ENCODE measurements at regions not wholly inside any gene's neighbourhood (a gene's known extent, or its start where the extent isn't known, plus 50 kb on each side); places are given as distances from the start of the nearest gene placed in this dataset.

DNA sequence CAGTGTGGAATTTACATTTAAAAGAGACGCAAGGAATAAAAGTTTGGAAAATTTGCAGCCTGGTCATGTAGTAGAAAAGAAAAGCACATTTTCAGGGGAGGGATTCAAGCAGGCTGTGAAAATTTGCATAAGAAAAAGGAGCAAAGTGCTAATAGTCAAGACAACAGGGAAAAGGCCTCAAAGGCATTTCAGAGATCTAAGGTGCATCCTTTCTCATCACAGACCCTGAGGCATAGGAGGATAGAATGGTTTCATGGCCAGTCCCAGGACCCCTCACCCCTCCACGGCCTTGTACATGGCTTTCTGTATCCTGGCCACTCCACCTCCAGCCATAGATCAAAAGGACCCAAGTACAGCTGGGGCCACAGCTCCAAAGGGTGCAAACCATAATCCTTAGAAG lies 380.5 kb upstream of the BRINP3 start:
- TF ChIP-seq, protein P1, sequence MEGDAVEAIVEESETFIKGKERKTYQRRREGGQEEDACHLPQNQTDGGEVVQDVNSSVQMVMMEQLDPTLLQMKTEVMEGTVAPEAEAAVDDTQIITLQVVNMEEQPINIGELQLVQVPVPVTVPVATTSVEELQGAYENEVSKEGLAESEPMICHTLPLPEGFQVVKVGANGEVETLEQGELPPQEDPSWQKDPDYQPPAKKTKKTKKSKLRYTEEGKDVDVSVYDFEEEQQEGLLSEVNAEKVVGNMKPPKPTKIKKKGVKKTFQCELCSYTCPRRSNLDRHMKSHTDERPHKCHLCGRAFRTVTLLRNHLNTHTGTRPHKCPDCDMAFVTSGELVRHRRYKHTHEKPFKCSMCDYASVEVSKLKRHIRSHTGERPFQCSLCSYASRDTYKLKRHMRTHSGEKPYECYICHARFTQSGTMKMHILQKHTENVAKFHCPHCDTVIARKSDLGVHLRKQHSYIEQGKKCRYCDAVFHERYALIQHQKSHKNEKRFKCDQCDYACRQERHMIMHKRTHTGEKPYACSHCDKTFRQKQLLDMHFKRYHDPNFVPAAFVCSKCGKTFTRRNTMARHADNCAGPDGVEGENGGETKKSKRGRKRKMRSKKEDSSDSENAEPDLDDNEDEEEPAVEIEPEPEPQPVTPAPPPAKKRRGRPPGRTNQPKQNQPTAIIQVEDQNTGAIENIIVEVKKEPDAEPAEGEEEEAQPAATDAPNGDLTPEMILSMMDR (optimal IDR thresholded peaks at IDR 0.05 in 1 of 3, IDR thresholded peaks at IDR 0.05 in 1 of 3, conservative IDR thresholded peaks at IDR 0.05 in 1 of 3; ENCODE audit: extremely low read depth in 1 of 3, insufficient read depth in 2 of 3, low read length in 3 of 3): no peak
- TF ChIP-seq EZH2 (IDR thresholded peaks at IDR 0.05; ENCODE audit: low read length): no peak

All from keratinocyte (primary cell).